GM23248 (cell line): ENCODE measurements at regions not wholly inside any gene's neighbourhood (a gene's known extent, or its start where the extent isn't known, plus 50 kb on each side); places are given as distances from the start of the nearest gene placed in this dataset.

Source experiments
- EZH2 ChIP-seq: fragments of 200-600 bp; sonication (generic); IDR thresholded peaks from 2 replicates; pipeline ENCODE4 v1.6.1; 2018; ENCODE audit warnings: antibody characterized with exemption, mild to moderate bottlenecking; ENCODE audit not compliant: insufficient read depth, poor library complexity, severe bottlenecking
- EZH2phosphoT487 ChIP-seq: fragments of 200-600 bp; sonication (generic); IDR thresholded peaks from 2 replicates; pipeline ENCODE4 v1.6.1; 2018; ENCODE audit warnings: antibody characterized with exemption, moderate library complexity, mild to moderate bottlenecking, low read depth; ENCODE audit not compliant: insufficient read depth

DNA sequence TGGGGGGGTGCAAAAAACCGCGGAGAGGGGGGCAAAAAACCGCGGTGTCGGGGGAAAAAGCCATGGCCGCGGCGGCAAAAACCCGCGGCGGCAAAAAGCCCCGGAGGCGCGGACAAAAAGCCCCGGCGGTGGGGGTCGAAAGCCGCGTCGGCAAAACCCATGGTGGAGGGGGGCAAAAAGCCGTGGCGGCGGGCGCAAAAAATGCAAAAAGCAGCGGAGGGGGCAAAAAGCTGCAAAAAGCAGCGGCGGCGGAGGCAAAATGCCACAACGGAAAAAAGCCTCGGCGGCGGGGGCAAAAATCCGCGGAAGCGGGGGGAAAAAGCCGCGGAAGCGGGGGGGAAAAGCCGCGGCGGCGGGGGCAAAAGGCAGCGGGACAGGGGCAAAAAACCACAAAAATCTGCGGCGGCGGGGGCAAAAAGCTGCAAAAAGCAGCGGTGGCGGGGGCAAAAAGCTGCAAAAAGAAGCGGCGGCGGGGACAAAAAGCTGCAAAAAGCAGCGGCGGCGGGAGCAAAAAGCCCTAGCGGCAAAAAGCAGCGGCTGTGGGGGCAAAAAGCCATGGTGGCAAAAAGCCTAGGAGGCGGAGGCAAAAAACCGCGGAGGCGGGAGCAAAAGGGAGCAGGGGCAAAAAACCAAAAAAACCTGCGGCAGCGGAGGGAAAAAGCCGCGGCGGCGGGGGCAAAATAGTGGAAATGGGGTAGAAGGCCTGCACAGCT is 418.9 kb downstream of the ZNF716 start:
- peak; percentile 88 for TF ChIP-seq EZH2
- peak; percentile 78; the same call in 1 of the 2 replicates for TF ChIP-seq EZH2phosphoT487
